Inferior parietal cortex (tissue), 1 donor: ENCODE measurements at regions not wholly inside any gene's neighbourhood (a gene's known extent, or its start where the extent isn't known, plus 50 kb on each side); places are given as distances from the start of the nearest gene placed in this dataset.

Experiments
- DNase-seq: peaks from one replicate; pipeline ENCODE4 v3.0.0-alpha.2; 2016; ENCODE audit errors: extremely low spot score

- DNase-seq = no peak
Measured at GRCh38 chrX:124524852-124525251, 178.5 kb downstream of the SH2D1A start.

- DNase-seq = no peak
Measured at GRCh38 chrX:124529786-124530185, 183.4 kb downstream of the SH2D1A start.

- no peak for DNase-seq
Measured at GRCh38 chrX:124530803-124531202, 184.4 kb downstream of the SH2D1A start.

GRCh38 chrX:124534536-124534935, 188.2 kb downstream of the SH2D1A start:
- DNase-seq = no peak

GRCh38 chrX:124540474-124540873, 194.1 kb downstream of the SH2D1A start:
- DNase-seq = no peak

- DNase-seq = no peak
Measured at GRCh38 chrX:124548571-124548970, 202.2 kb downstream of the SH2D1A start.

- DNase-seq = no peak
Measured at GRCh38 chrX:124555036-124555595, 208.8 kb downstream of the SH2D1A start.

- DNase-seq = no peak
Measured at GRCh38 chrX:124557976-124558375, 211.6 kb downstream of the SH2D1A start.

GRCh38 chrX:124573468-124573867, 227.1 kb downstream of the SH2D1A start:
- no peak for DNase-seq

GRCh38 chrX:124592744-124593143, 246.4 kb downstream of the SH2D1A start:
- DNase-seq = no peak

GRCh38 chrX:124594017-124594651, 247.8 kb downstream of the SH2D1A start:
- DNase-seq = no peak

GRCh38 chrX:124605511-124605910, 259.1 kb downstream of the SH2D1A start:
- DNase-seq = no peak

GRCh38 chrX:124606724-124607123, 260.4 kb downstream of the SH2D1A start:
- no peak for DNase-seq

GRCh38 chrX:124619710-124620109, 273.3 kb downstream of the SH2D1A start:
- no peak for DNase-seq

GRCh38 chrX:124634363-124634762, 288.0 kb downstream of the SH2D1A start:
- no peak for DNase-seq

GRCh38 chrX:124641737-124642491, 295.6 kb downstream of the SH2D1A start:
- no peak for DNase-seq

- DNase-seq = no peak
Measured at GRCh38 chrX:124646403-124646802, 300.0 kb downstream of the SH2D1A start.

GRCh38 chrX:124651031-124651430, 304.7 kb downstream of the SH2D1A start:
- DNase-seq = no peak

GRCh38 chrX:124665621-124666400, 319.4 kb downstream of the SH2D1A start:
- DNase-seq = no peak

GRCh38 chrX:124679199-124679598, 332.8 kb downstream of the SH2D1A start:
- DNase-seq = no peak

GRCh38 chrX:124680287-124680686, 333.9 kb downstream of the SH2D1A start:
- no peak for DNase-seq

GRCh38 chrX:124690495-124690894, 344.1 kb downstream of the SH2D1A start:
- DNase-seq = no peak
